Activated CD4-positive, alpha-beta memory T cell treated with anti-CD3 and anti-CD28 coated beads, Interleukin-2, amount 10 ng/mL, durations not matched to agents 7 days and 5 days (primary cell): ENCODE measurements at regions not wholly inside any gene's neighbourhood (a gene's known extent, or its start where the extent isn't known, plus 50 kb on each side); places are given as distances from the start of the nearest gene placed in this dataset.

Source experiments
- CTCF ChIA-PET: fragments of 350-600 bp; sonication (Branson Sonifier 250); formaldehyde crosslinking; loops from one replicate; lab custom pipeline; 2021; ENCODE audit warnings: antibody characterized with exemption, inconsistent platforms; lab: Charles Lee
- POLR2A ChIA-PET: fragments of 350-600 bp; sonication (Branson Sonifier 250); formaldehyde crosslinking; loops from one replicate; lab custom pipeline; 2021; ENCODE audit warnings: antibody characterized with exemption; lab: Charles Lee
- DNase-seq: peaks from one replicate; pipeline ENCODE4 v3.0.0-alpha.2; 2020
- H3K27ac Mint-ChIP-seq: one replicate; pipeline ENCODE4 v1.8.0; 2021; ENCODE audit warnings: mild to moderate bottlenecking, mixed read lengths
- H3K27me3 Mint-ChIP-seq: one replicate; pipeline ENCODE4 v1.8.0; 2021; ENCODE audit warnings: mixed read lengths
- H3K36me3 Mint-ChIP-seq: one replicate; pipeline ENCODE4 v1.8.0; 2021; ENCODE audit warnings: low read depth, mixed read lengths
- H3K4me1 Mint-ChIP-seq: one replicate; pipeline ENCODE4 v1.8.0; 2021; ENCODE audit warnings: mixed read lengths
- H3K4me3 Mint-ChIP-seq: one replicate; pipeline ENCODE4 v1.8.0; 2021; ENCODE audit warnings: mild to moderate bottlenecking, mixed read lengths
- H3K9me3 Mint-ChIP-seq: one replicate; pipeline ENCODE4 v1.8.0; 2021; ENCODE audit warnings: mixed read lengths

DNA sequence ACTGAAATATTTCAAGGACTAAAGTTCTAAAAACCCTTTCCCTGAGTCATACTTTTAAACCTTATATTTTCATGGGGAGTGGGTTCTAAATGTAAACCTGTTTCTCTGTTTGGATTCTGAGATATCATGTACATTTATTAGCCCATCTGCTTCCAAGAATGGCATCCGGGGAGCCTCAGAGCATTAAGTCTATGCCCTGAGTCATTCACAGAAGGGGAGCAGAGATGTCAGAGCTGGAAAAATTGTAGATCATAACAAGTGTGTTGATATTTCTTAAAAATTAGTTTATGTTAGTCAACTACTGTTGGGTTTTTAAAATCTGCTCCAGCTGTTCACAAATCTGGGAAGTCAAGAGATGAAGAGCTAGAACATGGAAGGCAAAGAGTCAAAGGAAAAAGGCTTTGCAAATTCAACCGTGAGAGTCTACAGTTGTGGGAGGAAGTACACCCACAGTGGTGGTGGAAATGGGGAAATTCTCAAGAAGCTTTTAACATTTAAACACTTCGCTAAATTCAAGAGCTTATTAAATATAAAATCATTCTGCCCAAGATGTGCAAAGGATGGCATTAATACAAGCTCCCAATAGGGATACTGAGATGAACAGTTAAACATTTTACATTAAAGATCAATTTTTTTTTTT, 70.5 kb upstream of the FLRT2 start:
- ChIA-PET POLR2A (no interaction called here), CTCF (no interaction called here)
- no peaks in the 10 kb centered on the region for H3K36me3 Mint-ChIP-seq
- no peaks in the 10 kb centered on the region for H3K9me3 Mint-ChIP-seq
- DNase-seq = no peak
- no peaks in the 10 kb centered on the region for H3K4me1 Mint-ChIP-seq
- no peaks in the 10 kb centered on the region for H3K27me3 Mint-ChIP-seq
- no peak overlapping the region for H3K4me3 Mint-ChIP-seq
- H3K27ac Mint-ChIP-seq = no peak overlapping the region

DNA sequence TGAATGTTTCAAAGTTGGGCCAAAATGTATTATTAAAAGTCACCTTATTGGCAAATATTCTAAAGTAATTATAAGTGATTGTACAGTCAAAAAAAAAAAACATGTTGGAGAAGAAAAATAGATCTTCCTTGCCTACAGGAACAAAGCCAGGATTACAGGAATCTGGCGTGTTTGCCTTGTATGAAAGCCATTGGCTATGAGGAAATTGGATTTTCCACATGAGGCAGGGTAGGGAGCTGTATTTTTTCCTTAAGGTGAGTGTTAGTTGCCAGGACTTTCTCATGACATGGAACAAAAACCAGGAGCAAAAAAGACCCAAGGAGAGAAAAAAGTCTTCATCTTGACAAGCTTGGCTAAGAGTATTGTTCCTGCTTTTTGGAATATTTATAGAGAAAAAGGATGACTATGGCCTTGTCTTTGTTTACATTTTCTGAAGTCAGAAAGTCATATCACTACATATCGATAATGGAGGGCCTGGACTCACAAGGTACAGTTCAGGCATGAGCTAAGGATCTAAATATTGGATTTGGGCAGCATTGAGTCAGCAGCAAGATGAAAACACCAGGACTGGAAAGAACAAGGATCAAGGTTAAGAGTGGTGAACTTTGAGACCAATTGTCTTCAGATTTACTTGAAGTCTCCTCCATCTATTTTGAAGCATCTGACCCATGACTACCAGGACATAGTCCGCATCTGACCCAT, 68.4 kb upstream of the FLRT2 start:
- no peak for DNase-seq
- H3K4me1 Mint-ChIP-seq = no peaks in the 10 kb centered on the region
- no peaks in the 10 kb centered on the region for H3K36me3 Mint-ChIP-seq
- ChIA-PET CTCF (no interaction called here), POLR2A (no interaction called here)
- no peak overlapping the region for H3K27ac Mint-ChIP-seq
- no peak overlapping the region for H3K4me3 Mint-ChIP-seq
- peaks cover 3% of the 10 kb centered on the region for H3K9me3 Mint-ChIP-seq
- H3K27me3 Mint-ChIP-seq = no peaks in the 10 kb centered on the region

DNA sequence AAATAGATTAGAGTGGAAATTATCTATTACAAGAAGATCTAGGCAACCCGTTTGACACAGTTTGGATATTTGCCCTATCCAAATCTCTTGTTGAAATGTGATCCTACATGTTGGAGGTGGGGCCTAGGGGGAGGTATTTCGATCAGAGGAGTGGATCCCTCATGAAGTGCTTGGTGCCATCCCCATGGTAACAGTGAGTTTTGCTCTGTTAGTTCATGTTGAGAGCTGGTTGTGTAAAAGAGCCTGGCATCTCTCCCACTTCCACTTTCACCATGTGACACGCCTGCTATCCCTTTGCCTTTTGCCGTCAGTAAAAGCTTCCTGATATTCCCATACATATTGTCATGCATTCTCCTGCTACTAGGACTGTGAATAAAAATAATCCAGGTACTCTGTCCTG, 66.4 kb upstream of the FLRT2 start:
- Mint-ChIP-seq H3K4me3 (no peak overlapping the region), H3K27ac (no peak overlapping the region), H3K27me3 (no peaks in the 10 kb centered on the region), H3K9me3 (peaks cover 7% of the 10 kb centered on the region), H3K36me3 (no peaks in the 10 kb centered on the region), H3K4me1 (no peaks in the 10 kb centered on the region)
- POLR2A ChIA-PET = no interaction called here
- DNase-seq = no peak
- CTCF ChIA-PET = no interaction called here

GRCh38 chr14:85464135-85464895, 65.6 kb upstream of the FLRT2 start:
- Mint-ChIP-seq H3K4me3 (no peak overlapping the region), H3K4me1 (no peaks in the 10 kb centered on the region), H3K27ac (no peak overlapping the region), H3K9me3 (peaks cover 7% of the 10 kb centered on the region), H3K36me3 (no peaks in the 10 kb centered on the region), H3K27me3 (no peaks in the 10 kb centered on the region)
- DNase-seq = no peak
- ChIA-PET POLR2A (no interaction called here), CTCF (no interaction called here)

DNA sequence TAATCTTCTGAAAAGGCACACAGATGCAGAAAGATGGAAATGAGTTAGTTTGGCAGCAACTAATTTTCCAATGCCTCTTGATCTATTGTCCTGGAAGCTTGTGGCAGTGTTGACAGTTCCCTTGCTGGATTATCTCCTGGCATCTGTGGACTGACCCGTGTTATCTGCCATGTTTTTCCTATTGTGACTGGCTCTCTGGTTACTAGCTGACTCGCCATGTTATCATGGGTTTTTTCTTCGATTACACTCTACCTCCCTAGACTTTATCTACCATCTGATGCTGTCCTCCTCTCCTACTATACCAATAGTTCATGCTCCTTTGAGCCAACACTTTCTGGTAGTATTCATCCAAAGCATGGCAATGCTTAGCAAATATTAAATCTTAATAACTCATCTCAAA, 63.3 kb upstream of the FLRT2 start:
- ChIA-PET CTCF (no interaction called here), POLR2A (no interaction called here)
- peaks cover 7% of the 10 kb centered on the region for H3K9me3 Mint-ChIP-seq
- no peak for DNase-seq
- H3K27me3 Mint-ChIP-seq = no peaks in the 10 kb centered on the region
- H3K36me3 Mint-ChIP-seq = no peaks in the 10 kb centered on the region
- no peaks in the 10 kb centered on the region for H3K4me1 Mint-ChIP-seq
- H3K4me3 Mint-ChIP-seq = no peak overlapping the region
- no peak overlapping the region for H3K27ac Mint-ChIP-seq

DNA sequence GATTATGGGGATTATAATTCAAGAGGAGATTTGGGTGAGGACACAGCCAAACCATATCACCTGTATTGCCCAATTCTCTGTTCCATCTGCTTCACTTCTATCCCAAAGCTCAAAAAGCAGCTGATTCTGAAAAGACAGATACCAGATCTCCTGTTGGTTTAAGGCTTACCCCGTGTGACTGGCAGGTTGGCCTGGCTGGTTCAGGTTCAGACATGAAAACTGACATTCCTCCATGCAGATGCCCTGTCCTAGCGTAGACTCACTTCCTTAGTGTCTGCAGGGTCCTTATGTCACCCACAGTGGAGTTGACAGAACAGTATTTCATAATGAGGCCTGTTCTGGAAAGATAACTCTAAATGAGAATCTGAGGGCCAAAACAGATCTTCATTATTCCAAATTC, 61.1 kb upstream of the FLRT2 start:
- Mint-ChIP-seq H3K27ac (no peak overlapping the region), H3K27me3 (no peaks in the 10 kb centered on the region), H3K4me3 (no peak overlapping the region), H3K36me3 (no peaks in the 10 kb centered on the region), H3K4me1 (no peaks in the 10 kb centered on the region), H3K9me3 (peaks cover 7% of the 10 kb centered on the region)
- POLR2A ChIA-PET = no interaction called here
- CTCF ChIA-PET = no interaction called here
- DNase-seq = no peak

DNA sequence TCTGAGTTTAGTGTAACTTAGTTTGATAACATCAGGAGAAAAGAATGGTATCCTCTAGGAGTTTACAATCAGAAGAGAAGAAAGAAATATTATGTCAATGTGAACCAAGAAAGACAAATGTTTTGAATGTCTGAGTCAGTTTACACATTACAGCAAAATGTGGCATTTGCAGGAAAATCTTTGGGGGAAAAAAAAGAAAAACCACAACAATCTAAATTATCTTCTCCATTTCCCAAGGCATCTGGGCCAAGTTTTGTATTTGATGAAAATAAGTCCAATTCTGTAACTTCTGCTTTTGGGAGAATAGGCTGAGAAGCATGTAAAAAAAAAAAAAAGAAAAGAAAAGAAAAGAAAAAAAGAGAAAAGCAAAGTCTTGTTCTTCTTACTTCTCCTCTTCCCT, 58.8 kb upstream of the FLRT2 start:
- Mint-ChIP-seq H3K36me3 (no peaks in the 10 kb centered on the region), H3K27ac (no peak overlapping the region), H3K27me3 (no peaks in the 10 kb centered on the region), H3K4me3 (no peak overlapping the region), H3K4me1 (no peaks in the 10 kb centered on the region), H3K9me3 (peaks cover 3% of the 10 kb centered on the region)
- DNase-seq = no peak
- POLR2A ChIA-PET = no interaction called here
- CTCF ChIA-PET = no interaction called here

DNA sequence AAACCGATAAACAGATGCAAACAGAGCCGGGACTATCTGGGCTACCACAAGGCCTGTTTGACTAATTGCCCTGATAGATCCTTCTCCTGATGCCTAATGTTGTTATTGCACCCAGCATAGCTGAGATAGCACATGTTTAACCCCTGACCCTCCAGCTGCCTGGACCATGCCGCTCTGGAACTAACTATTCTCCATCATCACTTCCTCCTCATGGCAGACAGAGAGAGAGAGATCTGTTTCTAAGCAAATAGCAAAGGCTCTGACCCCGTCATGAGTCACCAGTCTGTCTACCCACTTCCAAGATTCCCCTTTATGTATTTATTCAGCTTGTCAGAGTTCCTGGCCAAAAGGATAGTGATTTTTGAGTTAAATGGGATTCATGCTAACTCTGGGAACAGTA, 58.2 kb upstream of the FLRT2 start:
- CTCF ChIA-PET = no interaction called here
- no peaks in the 10 kb centered on the region for H3K36me3 Mint-ChIP-seq
- H3K4me3 Mint-ChIP-seq = no peak overlapping the region
- no peaks in the 10 kb centered on the region for H3K4me1 Mint-ChIP-seq
- H3K27ac Mint-ChIP-seq = no peak overlapping the region
- H3K27me3 Mint-ChIP-seq = no peaks in the 10 kb centered on the region
- POLR2A ChIA-PET = no interaction called here
- peaks cover 2% of the 10 kb centered on the region for H3K9me3 Mint-ChIP-seq
- DNase-seq = no peak

DNA sequence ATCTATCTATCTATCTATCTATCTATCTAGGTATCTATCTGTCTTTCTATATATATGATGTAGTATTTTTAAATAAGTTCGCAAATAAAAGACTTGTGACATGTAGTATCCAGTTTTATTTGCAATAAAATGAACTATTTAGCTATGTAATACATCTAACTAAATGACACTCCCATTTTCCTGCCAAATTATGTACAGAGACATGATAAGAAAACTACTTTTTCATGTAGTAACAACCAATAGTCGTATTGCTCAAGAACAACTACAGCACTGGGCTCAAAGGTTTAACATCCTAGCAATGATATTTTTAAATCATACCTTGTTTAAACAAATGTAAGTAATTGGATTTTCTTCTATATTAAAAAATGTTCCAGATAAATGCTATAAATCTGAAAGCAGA, 55.5 kb upstream of the FLRT2 start:
- CTCF ChIA-PET = no interaction called here

GRCh38 chr14:85475113-85475512, 54.8 kb upstream of the FLRT2 start:
- ChIA-PET CTCF (no interaction called here), POLR2A (no interaction called here)
- no peaks in the 10 kb centered on the region for H3K27me3 Mint-ChIP-seq
- no peaks in the 10 kb centered on the region for H3K36me3 Mint-ChIP-seq
- no peak for DNase-seq
- no peak overlapping the region for H3K27ac Mint-ChIP-seq
- no peak overlapping the region for H3K4me3 Mint-ChIP-seq
- H3K9me3 Mint-ChIP-seq = no peaks in the 10 kb centered on the region
- no peaks in the 10 kb centered on the region for H3K4me1 Mint-ChIP-seq

More for the DNA sequence above, 55.5 kb upstream of the FLRT2 start:
- no peaks in the 10 kb centered on the region for H3K9me3 Mint-ChIP-seq
- no peaks in the 10 kb centered on the region for H3K4me1 Mint-ChIP-seq
- no peaks in the 10 kb centered on the region for H3K36me3 Mint-ChIP-seq
- DNase-seq = no peak
- H3K4me3 Mint-ChIP-seq = no peak overlapping the region
- H3K27ac Mint-ChIP-seq = no peak overlapping the region
- POLR2A ChIA-PET = no interaction called here
- no peaks in the 10 kb centered on the region for H3K27me3 Mint-ChIP-seq

- ChIA-PET CTCF (no interaction called here), POLR2A (no interaction called here)
- no peak overlapping the region for H3K27ac Mint-ChIP-seq
- H3K9me3 Mint-ChIP-seq = no peaks in the 10 kb centered on the region
- no peaks in the 10 kb centered on the region for H3K27me3 Mint-ChIP-seq
- H3K4me1 Mint-ChIP-seq = no peaks in the 10 kb centered on the region
- H3K4me3 Mint-ChIP-seq = no peak overlapping the region
- no peaks in the 10 kb centered on the region for H3K36me3 Mint-ChIP-seq
- no peak for DNase-seq
Observed at GRCh38 chr14:85479306-85479705, 50.6 kb upstream of the FLRT2 start.

DNA sequence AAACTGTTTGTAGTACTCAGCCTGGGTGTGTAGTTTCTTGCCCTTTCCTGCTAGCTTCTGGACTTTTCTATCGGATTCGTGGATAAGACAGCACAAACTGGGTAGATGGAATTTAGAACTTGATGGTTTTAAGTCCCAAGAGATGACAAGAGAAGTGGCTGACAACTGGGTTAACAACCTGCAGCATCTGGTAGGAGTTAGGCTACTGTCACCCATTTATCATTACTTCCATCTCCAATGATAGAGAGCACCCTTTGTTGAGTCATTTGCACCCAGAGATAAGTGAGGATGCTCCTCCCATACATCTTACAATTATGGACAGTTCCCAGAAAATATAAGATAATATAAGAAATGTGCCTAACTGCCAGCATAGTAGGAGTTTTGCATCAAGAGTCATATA, 50.2 kb upstream of the FLRT2 start:
- H3K27me3 Mint-ChIP-seq = no peaks in the 10 kb centered on the region
- no peak overlapping the region for H3K27ac Mint-ChIP-seq
- no peaks in the 10 kb centered on the region for H3K9me3 Mint-ChIP-seq
- no peaks in the 10 kb centered on the region for H3K4me1 Mint-ChIP-seq
- POLR2A ChIA-PET = no interaction called here
- no peaks in the 10 kb centered on the region for H3K36me3 Mint-ChIP-seq
- H3K4me3 Mint-ChIP-seq = no peak overlapping the region
- CTCF ChIA-PET = no interaction called here
- no peak for DNase-seq
